Heart right ventricle (tissue), 16 donors: ENCODE measurements at regions not wholly inside any gene's neighbourhood (a gene's known extent, or its start where the extent isn't known, plus 50 kb on each side); places are given as distances from the start of the nearest gene placed in this dataset.

Experiments
- ATAC-seq, 8 donors: fragments of 200-7000 bp; cut with Tn5 transposase; one replicate each; pipeline ENCODE4 v1.9.1; 2020; ENCODE audit warnings: mild to moderate bottlenecking in 8 of 8, moderate library complexity in 8 of 8, moderate number of reproducible peaks in 1 of 8
- DNase-seq, 2 donors: peaks; one replicate each; pipeline ENCODE4 v3.0.0-alpha.2; 2020
- H3K27ac ChIP-seq, 10 donors: fragments of 200-600 bp; sonication (generic) in 2 of 10; one replicate each; pipeline versions ENCODE4 v1.5.0 to v1.8.0; 2020 to 2022; ENCODE audit warnings: mild to moderate bottlenecking in 3 of 10
- H3K27me3 ChIP-seq, 7 donors: fragments of 200-600 bp; one replicate each; pipeline ENCODE4 v1.8.0; 2021 to 2022; ENCODE audit warnings: mild to moderate bottlenecking in 2 of 7
- H3K36me3 ChIP-seq, 9 donors: fragments of 200-600 bp; sonication (generic) in 1 of 9; one replicate each; pipeline versions ENCODE4 v1.5.0 to v1.8.0; 2020 to 2022; ENCODE audit warnings: mild to moderate bottlenecking in 2 of 9
- H3K4me1 ChIP-seq, 9 donors: fragments of 200-600 bp; sonication (generic) in 1 of 9; one replicate each; pipeline versions ENCODE4 v1.5.0 to v1.8.0; 2020 to 2022; ENCODE audit warnings: mild to moderate bottlenecking in 4 of 9
- H3K4me3 ChIP-seq, 10 donors: fragments of 200-600 bp; sonication (generic) in 2 of 10; one replicate each; pipeline versions ENCODE4 v1.5.0 to v1.8.0; 2020 to 2022; ENCODE audit warnings: mild to moderate bottlenecking in 7 of 10, moderate library complexity in 2 of 10
- H3K9me3 ChIP-seq, 11 donors: fragments of 200-600 bp in 10 of 11; sonication (generic) in 2 of 11; one replicate each; pipeline versions ENCODE4 v1.5.0 to v1.8.0; 2013 to 2022; ENCODE audit warnings: mild to moderate bottlenecking in 2 of 11, control low read depth in 1 of 11, moderate library complexity in 1 of 11
- WGBS, 2 donors: extraction: QIAGEN DNeasy Blood & Tissue Kit; methylation state at CpG; one replicate each; pipeline ENCODE4 v1.1.7; 2013; ENCODE audit warnings: inconsistent platforms in 1 of 2; 5-methylcytosine and 5-hydroxymethylcytosine counted together
- intact Hi-C, 10 donors: fragments of 100-400 bp; cut with DNase I; formaldehyde crosslinking; loops; one replicate each; pipeline versions ENCODE4 v1.11.1 to v1.14.2; 2022
- TF ChIP-seq, protein P1 (sequence below), 9 donors: fragments of 200-600 bp; sonication (generic) in 2 of 9; IDR thresholded peaks; one replicate each; pipeline versions ENCODE4 v1.5.0 to v1.8.0; 2021 to 2022; ENCODE audit warnings: antibody characterized with exemption in 9 of 9, mild to moderate bottlenecking in 5 of 9, moderate library complexity in 1 of 9
- donor health status: Arrhythmogenic right ventricular cardiomyopathy.
- donor health status: ischemic (EF 13 %, LVEDD 7.1; RV severe dilation, severe dysfunction).
- donor health status: healthy with polysubstance abuse.
- donor health status: DM: no; HTN: yes; CAD: no.
- donor health status: DM: no; HTN: no; CAD: no.
- donor health status: ischemic (EF 25% LVEDD 6.9; RV normal size, moderate dysfunction).
- donor health status: ischemic (EF 25% LVEDD 5.7; RV mildly dilated, moderate dysfunction).
- donor health status: healthy.
- donor health status: DM: yes; HTN: yes; CAD: no.
- donor health status: Ischemic cardiomyopathy.
- donor health status: ischemic (EF 35%, LVEDD 5.7; RV mildly dilated, moderate dysfunction).
- donor health status: nonischemic (EF 11% LVEDD 7.7; RV severe dilation, severe dysfunction).
- donor health status: DM: yes; HTN: yes; CAD: no.
- donor health status: PGD.
- donor health status: ischemic (EF 29% LVEDD 5.4; RV normal size, mild dysfunction).
- donor health status: nonischemic (EF 23%, LVEDD 6.1; RV moderate dilation, normal function).

DNA sequence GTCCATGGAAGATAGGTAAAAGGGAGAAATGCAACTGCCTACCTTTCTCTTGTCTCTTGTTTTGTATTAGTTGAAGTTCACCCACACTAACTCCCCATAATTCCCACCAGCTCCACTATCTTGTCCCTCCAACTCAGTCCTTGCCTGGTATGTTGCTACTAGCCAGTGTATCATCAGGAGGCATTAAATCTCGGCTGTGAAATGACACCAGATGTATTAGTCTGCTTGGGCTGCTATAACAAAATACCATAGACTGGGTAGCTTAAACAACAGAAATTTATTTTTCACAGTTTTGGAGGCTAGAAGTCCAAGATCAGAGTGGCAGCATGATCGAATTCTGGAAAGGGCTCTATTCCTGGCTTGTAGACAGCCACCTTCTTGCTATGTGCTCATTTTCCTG lies 102.3 kb upstream of the WDR72 start:
- H3K4me1 ChIP-seq: no peaks in the 10 kb centered on the region
- TF ChIP-seq, protein P1, sequence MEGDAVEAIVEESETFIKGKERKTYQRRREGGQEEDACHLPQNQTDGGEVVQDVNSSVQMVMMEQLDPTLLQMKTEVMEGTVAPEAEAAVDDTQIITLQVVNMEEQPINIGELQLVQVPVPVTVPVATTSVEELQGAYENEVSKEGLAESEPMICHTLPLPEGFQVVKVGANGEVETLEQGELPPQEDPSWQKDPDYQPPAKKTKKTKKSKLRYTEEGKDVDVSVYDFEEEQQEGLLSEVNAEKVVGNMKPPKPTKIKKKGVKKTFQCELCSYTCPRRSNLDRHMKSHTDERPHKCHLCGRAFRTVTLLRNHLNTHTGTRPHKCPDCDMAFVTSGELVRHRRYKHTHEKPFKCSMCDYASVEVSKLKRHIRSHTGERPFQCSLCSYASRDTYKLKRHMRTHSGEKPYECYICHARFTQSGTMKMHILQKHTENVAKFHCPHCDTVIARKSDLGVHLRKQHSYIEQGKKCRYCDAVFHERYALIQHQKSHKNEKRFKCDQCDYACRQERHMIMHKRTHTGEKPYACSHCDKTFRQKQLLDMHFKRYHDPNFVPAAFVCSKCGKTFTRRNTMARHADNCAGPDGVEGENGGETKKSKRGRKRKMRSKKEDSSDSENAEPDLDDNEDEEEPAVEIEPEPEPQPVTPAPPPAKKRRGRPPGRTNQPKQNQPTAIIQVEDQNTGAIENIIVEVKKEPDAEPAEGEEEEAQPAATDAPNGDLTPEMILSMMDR (IDR thresholded peaks at IDR 0.05): no peak
- H3K4me3 ChIP-seq: no peak overlapping the region
- DNase-seq (no peak), ATAC-seq (no peak)
- peaks cover 0 to 6% (median 0%) of the 10 kb centered on the region in 11 donors for H3K9me3 ChIP-seq
- no peaks in the 10 kb centered on the region for H3K27me3 ChIP-seq
- intact Hi-C loops: no loop called here
- H3K27ac ChIP-seq: no peak overlapping the region
- 61 to 68% methylated on average over 2 of the region's 2 CpGs for WGBS, 2 donors
- H3K36me3 ChIP-seq: no peaks in the 10 kb centered on the region

DNA sequence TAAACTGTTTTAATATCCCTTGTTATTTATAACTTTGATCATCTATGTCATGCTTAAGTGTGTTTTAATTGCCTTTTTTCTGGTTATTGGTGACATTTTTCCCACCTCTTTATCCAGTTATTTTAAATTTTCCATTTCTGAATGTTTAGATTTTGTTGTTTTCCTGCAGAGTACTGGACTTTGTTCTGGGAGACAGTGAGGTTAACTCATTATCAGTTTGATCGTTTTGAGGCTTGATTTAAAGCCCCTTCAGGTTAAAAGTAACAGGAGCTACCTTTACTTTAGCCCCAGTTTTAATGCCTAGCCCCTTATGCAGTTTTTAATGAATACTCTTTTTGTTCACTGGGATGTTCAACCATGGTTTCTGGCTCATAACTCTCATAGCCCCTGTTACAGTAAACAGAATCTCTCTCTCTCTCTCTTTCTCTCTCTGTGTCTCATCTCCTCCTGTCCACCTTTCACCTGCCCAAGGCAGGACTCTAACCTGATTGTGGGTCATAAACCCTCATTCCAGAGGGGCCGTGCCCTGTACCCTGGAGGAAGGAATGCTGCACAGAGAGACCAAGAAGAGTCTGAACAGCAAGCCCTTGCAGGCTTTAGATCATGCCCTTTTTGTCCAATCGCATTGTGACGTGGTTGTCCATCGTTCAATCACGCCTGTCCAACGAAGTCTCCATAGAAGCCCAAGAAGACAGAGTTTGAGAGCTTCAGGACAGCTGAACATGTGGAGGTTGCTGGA lies 91.8 kb upstream of the WDR72 start:
- no peaks in the 10 kb centered on the region for H3K4me1 ChIP-seq
- WGBS, 2 donors: 81 to 82% methylated on average over 7 of the region's 7 CpGs
- DNase-seq (no peak), ATAC-seq (no peak)
- TF ChIP-seq, protein P1 (IDR thresholded peaks at IDR 0.05): no peak
- intact Hi-C loops: no loop called here
- H3K9me3 ChIP-seq: peaks cover 0 to 19% (median 0%) of the 10 kb centered on the region in 11 donors
- H3K4me3 ChIP-seq: no peak overlapping the region
- H3K27ac ChIP-seq: no peak overlapping the region
- no peaks in the 10 kb centered on the region for H3K36me3 ChIP-seq
- H3K27me3 ChIP-seq: no peaks in the 10 kb centered on the region

DNA sequence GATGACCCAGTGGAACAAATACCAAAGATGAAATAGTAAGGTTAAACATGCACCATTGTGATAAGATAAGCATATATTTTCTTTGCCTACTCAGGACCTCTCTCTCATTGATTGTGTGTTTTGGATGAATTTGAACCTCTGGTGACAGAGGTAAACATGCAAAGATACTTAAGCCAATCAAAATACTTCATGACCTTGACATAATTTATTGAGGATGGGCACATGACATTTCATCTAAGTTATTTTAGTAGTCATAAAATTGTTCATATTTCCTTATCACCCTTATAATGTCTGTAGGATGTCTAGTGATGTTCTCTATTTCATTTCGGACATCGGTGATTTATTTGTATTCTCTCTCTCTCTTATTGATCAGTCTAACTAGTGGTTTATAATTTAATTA lies 88.3 kb upstream of the WDR72 start:
- no peak for DNase-seq
- peaks cover 0 to 7% (median 0%) of the 10 kb centered on the region in 11 donors for H3K9me3 ChIP-seq
- no peak overlapping the region for H3K4me3 ChIP-seq
- ATAC-seq: no peak
- TF ChIP-seq, protein P1 (IDR thresholded peaks at IDR 0.05): no peak
- WGBS, 2 donors: 97% methylated on average over 2 of the region's 2 CpGs
- no peaks in the 10 kb centered on the region for H3K36me3 ChIP-seq
- no peaks in the 10 kb centered on the region for H3K27me3 ChIP-seq
- no peaks in the 10 kb centered on the region for H3K4me1 ChIP-seq
- intact Hi-C loops: no loop called here
- no peak overlapping the region for H3K27ac ChIP-seq

DNA sequence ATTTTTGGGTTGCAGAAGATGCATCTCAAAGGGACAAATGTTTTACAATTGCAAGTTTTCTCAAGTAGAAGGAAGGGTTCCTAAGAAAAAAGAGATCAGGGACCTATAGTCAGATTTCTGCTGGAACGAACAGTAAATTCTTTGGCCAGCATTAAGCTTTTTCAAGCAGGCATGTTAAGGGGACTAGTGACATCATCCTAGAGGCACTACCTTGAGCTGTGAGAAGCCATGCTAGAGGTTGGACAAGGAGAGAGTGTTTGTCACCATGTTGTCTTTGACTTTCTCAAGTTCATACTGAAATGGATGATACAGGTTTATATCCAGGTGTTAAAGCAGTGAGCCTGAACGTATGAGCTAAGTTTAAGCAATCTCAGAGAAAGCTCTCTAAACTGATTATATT lies 85.2 kb upstream of the WDR72 start:
- no peak overlapping the region for H3K27ac ChIP-seq
- no peak overlapping the region for H3K4me3 ChIP-seq
- intact Hi-C loops: no loop called here
- H3K9me3 ChIP-seq: peaks cover 0 to 7% (median 0%) of the 10 kb centered on the region in 11 donors
- no peaks in the 10 kb centered on the region for H3K27me3 ChIP-seq
- no peaks in the 10 kb centered on the region for H3K36me3 ChIP-seq
- DNase-seq (no peak), ATAC-seq (no peak)
- 75 to 80% methylated on average over 2 of the region's 2 CpGs for WGBS, 2 donors
- H3K4me1 ChIP-seq: no peaks in the 10 kb centered on the region
- TF ChIP-seq, protein P1 (IDR thresholded peaks at IDR 0.05): no peak
